OCI-LY3 (cell line): ENCODE measurements at regions not wholly inside any gene's neighbourhood (a gene's known extent, or its start where the extent isn't known, plus 50 kb on each side); places are given as distances from the start of the nearest gene placed in this dataset.

Experiments
- H2AFZ ChIP-seq: fragments of 200-600, 300-600 bp; shearing (Covaris generic); 2 replicates; pipeline ENCODE4 v1.6.0; 2014; ENCODE audit warnings: antibody characterized with exemption, low read depth, low read length
- H3K27ac ChIP-seq: fragments of 200-600, 300-600 bp; sonication (generic); 2 replicates; pipeline ENCODE4 v1.5.1; 2014; ENCODE audit warnings: mild to moderate bottlenecking, low read length, moderate library complexity, mixed read lengths
- H3K27me3 ChIP-seq: fragments of 200-600, 300-600 bp; sonication (generic); 2 replicates; pipeline ENCODE4 v1.6.1; 2014; ENCODE audit warnings: low read depth, low read length, mixed read lengths
- H3K36me3 ChIP-seq: fragments of 200-600, 300-600 bp; sonication (generic); replicated peaks from 2 replicates; pipeline ENCODE3; 2014; ENCODE audit warnings: low read depth, low read length, mixed read lengths
- H3K4me1 ChIP-seq: fragments of 300-600, 200-600 bp; sonication (generic); 2 replicates; pipeline ENCODE4 v1.6.1; 2014; ENCODE audit warnings: low read length, mixed read lengths
- H3K4me2 ChIP-seq: fragments of 200-600, 300-600 bp; sonication (generic); 2 replicates; pipeline ENCODE4 v1.6.1; 2014; ENCODE audit warnings: low read length, mixed read lengths
- H3K4me3 ChIP-seq: fragments of 300-600, 200-600 bp; sonication (generic); 2 replicates; pipeline ENCODE4 v1.5.1; 2014; ENCODE audit warnings: antibody characterized with exemption, mild to moderate bottlenecking, low read length, moderate library complexity
- H3K79me2 ChIP-seq: fragments of 300-600, 200-600 bp; shearing (Covaris generic); 2 replicates; pipeline ENCODE4 v1.6.1; 2014; ENCODE audit warnings: mild to moderate bottlenecking, low read length, mixed read lengths
- H3K9ac ChIP-seq: fragments of 300-600, 200-600 bp; shearing (Covaris generic); 2 replicates; pipeline ENCODE4 v1.6.0; 2014; ENCODE audit warnings: mild to moderate bottlenecking, low read length, moderate library complexity
- H3K9me3 ChIP-seq: fragments of 200-600, 300-600 bp; shearing (Covaris generic); 2 replicates; pipeline ENCODE4 v1.6.1; 2014; ENCODE audit warnings: low read length, mixed read lengths; ENCODE audit not compliant: insufficient read depth
- H4K20me1 ChIP-seq: fragments of 200-600, 300-600 bp; sonication (generic); 2 replicates; pipeline ENCODE4 v1.6.1; 2016; ENCODE audit warnings: low read length, mixed read lengths; ENCODE audit not compliant: insufficient read depth
- EZH2phosphoT487 ChIP-seq: fragments of 200-600 bp; shearing (Covaris generic); IDR thresholded peaks from 2 replicates; pipeline ENCODE4 v1.6.1; 2018; ENCODE audit warnings: antibody characterized with exemption, mixed run types, low read depth
- TF ChIP-seq, protein P1 (sequence below): fragments of 200-600, 300-600 bp; sonication (generic); IDR thresholded peaks from 2 replicates; pipeline ENCODE4 v1.5.1; 2014; ENCODE audit warnings: antibody characterized with exemption, low read length, low read depth

DNA sequence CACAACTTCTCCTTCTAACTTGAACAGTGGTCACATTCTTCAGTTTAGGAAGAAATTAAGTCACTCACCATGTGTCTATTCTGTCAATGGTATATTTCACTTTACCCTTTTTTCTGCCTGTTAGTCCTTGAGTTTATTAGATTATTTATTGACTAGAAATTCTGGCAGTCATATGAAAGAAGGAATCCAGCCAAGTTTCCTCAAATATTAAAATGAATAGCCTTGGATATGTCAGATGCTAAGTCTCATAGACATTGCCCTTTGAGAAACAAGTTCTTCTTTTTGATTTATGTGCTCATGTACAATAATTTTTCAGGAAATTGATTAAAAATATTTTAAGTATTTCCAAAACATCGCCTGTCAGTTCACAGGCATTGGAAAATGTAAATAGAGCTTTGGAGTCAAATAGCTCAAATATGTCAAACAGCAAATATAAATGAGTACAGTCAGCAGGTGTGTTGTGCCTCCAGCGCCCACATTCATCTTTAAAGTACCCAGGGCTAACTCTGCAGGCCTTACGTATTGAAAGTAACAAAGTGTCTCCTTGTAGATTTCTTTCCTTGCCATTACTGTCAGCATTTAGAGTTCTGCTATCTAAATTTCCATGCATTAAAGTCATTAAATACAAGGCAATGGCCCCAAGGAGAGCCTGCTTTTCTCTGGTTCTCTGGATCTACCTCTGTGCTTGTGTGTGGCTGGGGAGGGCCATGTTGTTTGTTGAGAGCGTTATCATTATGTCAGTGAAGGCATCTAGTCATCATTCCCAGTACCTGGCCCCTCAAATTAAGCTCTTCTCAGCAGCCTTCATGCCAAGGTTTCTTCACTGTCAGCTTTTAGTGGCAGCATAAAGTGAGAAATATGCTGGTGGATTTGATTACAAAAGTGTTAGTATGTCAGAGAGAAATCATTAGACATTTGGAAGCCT, 76.3 kb upstream of the TRPC4 start:
- no peaks in the 10 kb centered on the region for H4K20me1 ChIP-seq
- no peak overlapping the region for H2AFZ ChIP-seq
- no peak for TF ChIP-seq EZH2phosphoT487
- TF ChIP-seq, protein P1, sequence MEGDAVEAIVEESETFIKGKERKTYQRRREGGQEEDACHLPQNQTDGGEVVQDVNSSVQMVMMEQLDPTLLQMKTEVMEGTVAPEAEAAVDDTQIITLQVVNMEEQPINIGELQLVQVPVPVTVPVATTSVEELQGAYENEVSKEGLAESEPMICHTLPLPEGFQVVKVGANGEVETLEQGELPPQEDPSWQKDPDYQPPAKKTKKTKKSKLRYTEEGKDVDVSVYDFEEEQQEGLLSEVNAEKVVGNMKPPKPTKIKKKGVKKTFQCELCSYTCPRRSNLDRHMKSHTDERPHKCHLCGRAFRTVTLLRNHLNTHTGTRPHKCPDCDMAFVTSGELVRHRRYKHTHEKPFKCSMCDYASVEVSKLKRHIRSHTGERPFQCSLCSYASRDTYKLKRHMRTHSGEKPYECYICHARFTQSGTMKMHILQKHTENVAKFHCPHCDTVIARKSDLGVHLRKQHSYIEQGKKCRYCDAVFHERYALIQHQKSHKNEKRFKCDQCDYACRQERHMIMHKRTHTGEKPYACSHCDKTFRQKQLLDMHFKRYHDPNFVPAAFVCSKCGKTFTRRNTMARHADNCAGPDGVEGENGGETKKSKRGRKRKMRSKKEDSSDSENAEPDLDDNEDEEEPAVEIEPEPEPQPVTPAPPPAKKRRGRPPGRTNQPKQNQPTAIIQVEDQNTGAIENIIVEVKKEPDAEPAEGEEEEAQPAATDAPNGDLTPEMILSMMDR: no peak
- H3K4me1 ChIP-seq: peaks cover 3% of the 10 kb centered on the region; the same call in 1 of the 2 replicates
- no peaks in the 10 kb centered on the region for H3K27me3 ChIP-seq
- no peak overlapping the region for H3K4me3 ChIP-seq
- H3K4me2 ChIP-seq: no peak overlapping the region
- H3K27ac ChIP-seq: no peak overlapping the region
- H3K36me3 ChIP-seq: no peaks in the 10 kb centered on the region
- H3K9ac ChIP-seq: no peak overlapping the region
- H3K9me3 ChIP-seq: no peaks in the 10 kb centered on the region
- H3K79me2 ChIP-seq: no peaks in the 10 kb centered on the region

DNA sequence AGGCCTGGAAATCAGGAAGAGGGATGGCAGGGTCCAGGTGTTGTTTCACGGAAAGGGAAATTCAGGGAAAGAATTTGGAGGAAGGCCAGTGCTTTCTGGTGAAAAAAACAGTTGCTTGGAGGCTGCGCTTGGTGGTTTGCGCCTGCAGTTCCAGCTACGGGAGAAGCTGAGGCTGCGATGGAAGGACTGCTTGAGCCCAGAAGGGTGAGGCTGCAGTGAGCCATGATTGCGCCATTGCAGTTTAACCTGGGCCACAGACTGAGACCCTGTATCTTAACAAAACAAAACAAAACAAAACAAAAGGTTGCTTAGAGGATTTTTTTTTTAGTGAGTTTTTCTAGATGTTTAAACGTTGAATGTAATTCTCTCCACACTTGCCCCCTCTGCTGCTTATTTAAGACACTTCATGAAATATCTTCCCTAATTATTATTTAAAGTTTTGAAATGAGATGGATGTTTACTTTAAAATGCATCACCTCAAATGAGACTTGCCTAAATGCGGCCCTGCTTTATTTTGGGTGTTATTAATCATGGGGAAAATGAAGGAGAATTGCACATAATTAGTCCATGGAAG, 75.4 kb upstream of the TRPC4 start:
- Histone ChIP-seq H3K79me2 (no peaks in the 10 kb centered on the region), H3K9ac (no peak overlapping the region), H2AFZ (no peak overlapping the region), H3K36me3 (no peaks in the 10 kb centered on the region), H3K4me3 (no peak overlapping the region), H3K27ac (no peak overlapping the region), H3K27me3 (no peaks in the 10 kb centered on the region), H3K9me3 (no peaks in the 10 kb centered on the region), H3K4me1 (peaks cover 3% of the 10 kb centered on the region; the same call in 1 of the 2 replicates), H3K4me2 (no peak overlapping the region), H4K20me1 (no peaks in the 10 kb centered on the region)
- no peak for TF ChIP-seq EZH2phosphoT487
- TF ChIP-seq, protein P1: no peak

DNA sequence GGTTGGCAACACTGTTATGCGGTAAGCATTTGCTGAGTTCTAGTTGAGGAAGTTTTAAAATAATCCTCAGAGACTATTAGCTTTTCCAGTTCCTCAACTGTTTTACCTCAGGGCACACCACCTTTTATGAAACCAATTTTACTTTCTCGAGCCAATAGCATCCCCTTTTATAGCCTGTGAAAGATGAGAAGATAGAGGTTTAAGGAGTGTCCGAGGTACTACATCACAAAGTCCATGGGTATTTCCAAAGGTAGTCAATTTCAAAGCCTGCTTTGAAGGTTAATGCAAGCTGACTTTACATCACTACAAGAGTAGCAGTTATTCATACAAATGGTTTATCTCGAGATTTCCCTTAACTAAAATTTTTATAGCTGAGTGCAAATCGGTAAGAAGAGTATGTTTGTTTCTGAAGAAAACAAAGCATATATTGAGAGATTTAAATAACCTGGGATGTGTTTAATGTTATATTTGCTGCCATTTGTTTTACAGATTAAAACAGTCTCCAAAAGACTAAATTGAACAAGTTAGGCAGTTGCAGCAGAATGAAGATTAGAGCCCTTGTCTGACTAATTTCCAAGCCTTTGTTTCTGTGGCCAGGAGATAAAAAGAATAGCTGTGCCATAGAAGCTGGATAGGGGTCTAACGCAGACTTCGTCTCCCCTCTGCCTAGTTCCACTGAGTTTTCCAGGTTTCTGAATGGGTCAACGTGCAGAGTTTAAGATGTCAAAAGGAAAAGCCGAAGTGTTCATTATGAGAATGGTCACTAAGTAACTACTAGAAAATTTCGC, 74.7 kb upstream of the TRPC4 start:
- Histone ChIP-seq H3K27ac (no peak overlapping the region), H4K20me1 (no peaks in the 10 kb centered on the region), H3K9me3 (no peaks in the 10 kb centered on the region), H3K9ac (no peak overlapping the region), H3K36me3 (no peaks in the 10 kb centered on the region), H3K27me3 (no peaks in the 10 kb centered on the region), H3K4me3 (no peak overlapping the region), H3K4me2 (no peak overlapping the region), H3K79me2 (no peaks in the 10 kb centered on the region), H3K4me1 (peaks cover 3% of the 10 kb centered on the region; the same call in 1 of the 2 replicates), H2AFZ (no peak overlapping the region)
- no peak for TF ChIP-seq EZH2phosphoT487
- TF ChIP-seq, protein P1: no peak

DNA sequence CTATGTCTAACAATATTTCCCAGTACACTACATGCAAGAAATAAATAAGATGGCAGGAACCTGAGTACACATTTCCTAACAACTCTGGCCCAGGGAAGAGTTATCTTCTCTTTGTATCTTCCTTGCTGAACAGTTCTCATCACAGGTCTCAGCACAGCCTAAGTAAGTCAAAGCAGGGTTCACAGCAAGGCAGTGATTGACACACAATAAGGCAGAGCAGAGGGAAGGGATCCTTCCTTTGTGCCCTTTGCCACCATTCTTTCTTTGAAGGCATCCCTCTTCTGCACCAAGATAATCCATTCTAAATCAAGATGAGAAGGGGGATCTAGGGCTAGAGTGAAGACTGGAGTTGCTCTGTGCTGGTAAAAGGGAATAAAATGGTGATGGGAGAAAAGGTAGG, 73.4 kb upstream of the TRPC4 start:
- H3K36me3 ChIP-seq: no peaks in the 10 kb centered on the region

More for the DNA sequence above, 73.4 kb upstream of the TRPC4 start:
- no peaks in the 10 kb centered on the region for H3K27me3 ChIP-seq
- H3K9ac ChIP-seq: no peak overlapping the region
- H3K9me3 ChIP-seq: no peaks in the 10 kb centered on the region
- no peaks in the 10 kb centered on the region for H4K20me1 ChIP-seq
- H3K4me3 ChIP-seq: no peak overlapping the region
- H3K4me1 ChIP-seq: peaks cover 3% of the 10 kb centered on the region; the same call in 1 of the 2 replicates
- H3K79me2 ChIP-seq: no peaks in the 10 kb centered on the region
- no peak overlapping the region for H2AFZ ChIP-seq
- TF ChIP-seq EZH2phosphoT487: no peak
- TF ChIP-seq, protein P1: no peak
- no peak overlapping the region for H3K27ac ChIP-seq
- no peak overlapping the region for H3K4me2 ChIP-seq
